ENCODE measurements at regions not wholly inside any gene's neighbourhood (a gene's known extent, or its start where the extent isn't known, plus 50 kb on each side); places are given as distances from the start of the nearest gene placed in this dataset.

GRCh38 chr15:93562395-93563123, 473.5 kb upstream of the RGMA start:
- TF ChIP-seq CTCF (IDR thresholded peaks at IDR 0.05; ENCODE audit: borderline replicate concordance, extremely low read depth, low read length, poor library complexity, severe bottlenecking) (no peak), EZH2 (IDR thresholded peaks at IDR 0.05; ENCODE audit: borderline replicate concordance, low read depth, low read length, severe bottlenecking) (no peak)
